ENCODE measurements at regions not wholly inside any gene's neighbourhood (a gene's known extent, or its start where the extent isn't known, plus 50 kb on each side); places are given as distances from the start of the nearest gene placed in this dataset.

- 29% methylated on average over 3 of the region's 3 CpGs for WGBS (ENCODE audit: insufficient coverage, insufficient replicate concordance, low lambda C conversion rate, missing lambda C conversion rate)
- BruUV-seq (replicated peaks), result no TSS peak
- Histone ChIP-seq H3K4me2 (ENCODE audit: control insufficient read depth, insufficient read depth) (no peak overlapping the region), H3K79me2 (ENCODE audit: control insufficient read depth, insufficient read depth, low read length) (no peaks in the 10 kb centered on the region), H3K27me3 (replicated peaks in 1 of 2; ENCODE audit: control insufficient read depth in 2 of 2, insufficient read depth in 2 of 2, low read length in 1 of 2) (no peaks in the 10 kb centered on the region), H3K27ac (ENCODE audit: control insufficient read depth, insufficient read depth) (no peak overlapping the region), H3K36me3 (ENCODE audit: control insufficient read depth in 2 of 2, insufficient read depth in 2 of 2, low read length in 1 of 2) (no peaks in the 10 kb centered on the region), H3K4me1 (ENCODE audit: control insufficient read depth, insufficient read depth, low read length) (no peaks in the 10 kb centered on the region), H4K20me1 (ENCODE audit: control insufficient read depth, insufficient read depth) (no peaks in the 10 kb centered on the region), H3K9ac (ENCODE audit: control insufficient read depth, insufficient read depth, low read length) (no peak overlapping the region), H3K4me3 (no peak overlapping the region), H3K9me3 (replicated peaks; ENCODE audit: control insufficient read depth, insufficient read depth, low read length) (no peaks in the 10 kb centered on the region), H2AFZ (ENCODE audit: control insufficient read depth, low read depth, low read length) (no peak overlapping the region)
- DNase-seq (ENCODE audit: low read depth, low spot score), result no peak
- no peak for ATAC-seq
- TF ChIP-seq IKZF1 (conservative IDR thresholded peaks at IDR 0.05) (no peak), ZBTB40 (IDR thresholded peaks at IDR 0.05; ENCODE audit: borderline replicate concordance) (no peak), CBFB (IDR thresholded peaks at IDR 0.05; ENCODE audit: low read depth) (no peak), EED (IDR thresholded peaks at IDR 0.05; ENCODE audit: low read depth) (no peak), SMAD1 (IDR thresholded peaks at IDR 0.05; ENCODE audit: low read depth, partially characterized antibody) (no peak), BHLHE40 (IDR thresholded peaks at IDR 0.05; ENCODE audit: borderline replicate concordance in 1 of 2, low read depth in 2 of 2, low read length in 1 of 2) (no peak), ZNF274 (IDR thresholded peaks at IDR 0.05; ENCODE audit: insufficient read depth, insufficient read length) (no peak), POLR2AphosphoS5 (IDR thresholded peaks at IDR 0.05; ENCODE audit: low read length) (no peak)
- TF ChIP-seq, protein P1, sequence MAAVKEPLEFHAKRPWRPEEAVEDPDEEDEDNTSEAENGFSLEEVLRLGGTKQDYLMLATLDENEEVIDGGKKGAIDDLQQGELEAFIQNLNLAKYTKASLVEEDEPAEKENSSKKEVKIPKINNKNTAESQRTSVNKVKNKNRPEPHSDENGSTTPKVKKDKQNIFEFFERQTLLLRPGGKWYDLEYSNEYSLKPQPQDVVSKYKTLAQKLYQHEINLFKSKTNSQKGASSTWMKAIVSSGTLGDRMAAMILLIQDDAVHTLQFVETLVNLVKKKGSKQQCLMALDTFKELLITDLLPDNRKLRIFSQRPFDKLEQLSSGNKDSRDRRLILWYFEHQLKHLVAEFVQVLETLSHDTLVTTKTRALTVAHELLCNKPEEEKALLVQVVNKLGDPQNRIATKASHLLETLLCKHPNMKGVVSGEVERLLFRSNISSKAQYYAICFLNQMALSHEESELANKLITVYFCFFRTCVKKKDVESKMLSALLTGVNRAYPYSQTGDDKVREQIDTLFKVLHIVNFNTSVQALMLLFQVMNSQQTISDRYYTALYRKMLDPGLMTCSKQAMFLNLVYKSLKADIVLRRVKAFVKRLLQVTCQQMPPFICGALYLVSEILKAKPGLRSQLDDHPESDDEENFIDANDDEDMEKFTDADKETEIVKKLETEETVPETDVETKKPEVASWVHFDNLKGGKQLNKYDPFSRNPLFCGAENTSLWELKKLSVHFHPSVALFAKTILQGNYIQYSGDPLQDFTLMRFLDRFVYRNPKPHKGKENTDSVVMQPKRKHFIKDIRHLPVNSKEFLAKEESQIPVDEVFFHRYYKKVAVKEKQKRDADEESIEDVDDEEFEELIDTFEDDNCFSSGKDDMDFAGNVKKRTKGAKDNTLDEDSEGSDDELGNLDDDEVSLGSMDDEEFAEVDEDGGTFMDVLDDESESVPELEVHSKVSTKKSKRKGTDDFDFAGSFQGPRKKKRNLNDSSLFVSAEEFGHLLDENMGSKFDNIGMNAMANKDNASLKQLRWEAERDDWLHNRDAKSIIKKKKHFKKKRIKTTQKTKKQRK (IDR thresholded peaks at IDR 0.05; ENCODE audit: low read depth, low read length), result no peak
- TF ChIP-seq, protein P2, sequence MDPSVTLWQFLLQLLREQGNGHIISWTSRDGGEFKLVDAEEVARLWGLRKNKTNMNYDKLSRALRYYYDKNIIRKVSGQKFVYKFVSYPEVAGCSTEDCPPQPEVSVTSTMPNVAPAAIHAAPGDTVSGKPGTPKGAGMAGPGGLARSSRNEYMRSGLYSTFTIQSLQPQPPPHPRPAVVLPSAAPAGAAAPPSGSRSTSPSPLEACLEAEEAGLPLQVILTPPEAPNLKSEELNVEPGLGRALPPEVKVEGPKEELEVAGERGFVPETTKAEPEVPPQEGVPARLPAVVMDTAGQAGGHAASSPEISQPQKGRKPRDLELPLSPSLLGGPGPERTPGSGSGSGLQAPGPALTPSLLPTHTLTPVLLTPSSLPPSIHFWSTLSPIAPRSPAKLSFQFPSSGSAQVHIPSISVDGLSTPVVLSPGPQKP (IDR thresholded peaks at IDR 0.05; ENCODE audit: low read depth, low read length), result no peak
- TF ChIP-seq, protein P3, sequence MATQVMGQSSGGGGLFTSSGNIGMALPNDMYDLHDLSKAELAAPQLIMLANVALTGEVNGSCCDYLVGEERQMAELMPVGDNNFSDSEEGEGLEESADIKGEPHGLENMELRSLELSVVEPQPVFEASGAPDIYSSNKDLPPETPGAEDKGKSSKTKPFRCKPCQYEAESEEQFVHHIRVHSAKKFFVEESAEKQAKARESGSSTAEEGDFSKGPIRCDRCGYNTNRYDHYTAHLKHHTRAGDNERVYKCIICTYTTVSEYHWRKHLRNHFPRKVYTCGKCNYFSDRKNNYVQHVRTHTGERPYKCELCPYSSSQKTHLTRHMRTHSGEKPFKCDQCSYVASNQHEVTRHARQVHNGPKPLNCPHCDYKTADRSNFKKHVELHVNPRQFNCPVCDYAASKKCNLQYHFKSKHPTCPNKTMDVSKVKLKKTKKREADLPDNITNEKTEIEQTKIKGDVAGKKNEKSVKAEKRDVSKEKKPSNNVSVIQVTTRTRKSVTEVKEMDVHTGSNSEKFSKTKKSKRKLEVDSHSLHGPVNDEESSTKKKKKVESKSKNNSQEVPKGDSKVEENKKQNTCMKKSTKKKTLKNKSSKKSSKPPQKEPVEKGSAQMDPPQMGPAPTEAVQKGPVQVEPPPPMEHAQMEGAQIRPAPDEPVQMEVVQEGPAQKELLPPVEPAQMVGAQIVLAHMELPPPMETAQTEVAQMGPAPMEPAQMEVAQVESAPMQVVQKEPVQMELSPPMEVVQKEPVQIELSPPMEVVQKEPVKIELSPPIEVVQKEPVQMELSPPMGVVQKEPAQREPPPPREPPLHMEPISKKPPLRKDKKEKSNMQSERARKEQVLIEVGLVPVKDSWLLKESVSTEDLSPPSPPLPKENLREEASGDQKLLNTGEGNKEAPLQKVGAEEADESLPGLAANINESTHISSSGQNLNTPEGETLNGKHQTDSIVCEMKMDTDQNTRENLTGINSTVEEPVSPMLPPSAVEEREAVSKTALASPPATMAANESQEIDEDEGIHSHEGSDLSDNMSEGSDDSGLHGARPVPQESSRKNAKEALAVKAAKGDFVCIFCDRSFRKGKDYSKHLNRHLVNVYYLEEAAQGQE (IDR thresholded peaks at IDR 0.05; ENCODE audit: low read depth, low read length), result no peak
- TF ChIP-seq, protein P4, sequence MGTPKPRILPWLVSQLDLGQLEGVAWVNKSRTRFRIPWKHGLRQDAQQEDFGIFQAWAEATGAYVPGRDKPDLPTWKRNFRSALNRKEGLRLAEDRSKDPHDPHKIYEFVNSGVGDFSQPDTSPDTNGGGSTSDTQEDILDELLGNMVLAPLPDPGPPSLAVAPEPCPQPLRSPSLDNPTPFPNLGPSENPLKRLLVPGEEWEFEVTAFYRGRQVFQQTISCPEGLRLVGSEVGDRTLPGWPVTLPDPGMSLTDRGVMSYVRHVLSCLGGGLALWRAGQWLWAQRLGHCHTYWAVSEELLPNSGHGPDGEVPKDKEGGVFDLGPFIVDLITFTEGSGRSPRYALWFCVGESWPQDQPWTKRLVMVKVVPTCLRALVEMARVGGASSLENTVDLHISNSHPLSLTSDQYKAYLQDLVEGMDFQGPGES (IDR thresholded peaks at IDR 0.05), result no peak
- FAIRE-seq, result no peak
- in situ Hi-C loops (cut with MboI), result no loop called here
- ChIA-PET CTCF (no interaction called here), POLR2A (no interaction called here), SMC1A (ENCODE audit: uncharacterized antibody, unreplicated experiment) (no interaction called here), RAD21 (ENCODE audit: unreplicated experiment) (no interaction called here)
- intact Hi-C loops (cut with micrococcal nuclease; ENCODE audit: unreplicated experiment), result no loop called here
Observed at GRCh38 chr18:55847960-55848359, 260.0 kb upstream of the TCF4 start.
